ENCODE measurements at regions not wholly inside any gene's neighbourhood (a gene's known extent, or its start where the extent isn't known, plus 50 kb on each side); places are given as distances from the start of the nearest gene placed in this dataset.

DNA sequence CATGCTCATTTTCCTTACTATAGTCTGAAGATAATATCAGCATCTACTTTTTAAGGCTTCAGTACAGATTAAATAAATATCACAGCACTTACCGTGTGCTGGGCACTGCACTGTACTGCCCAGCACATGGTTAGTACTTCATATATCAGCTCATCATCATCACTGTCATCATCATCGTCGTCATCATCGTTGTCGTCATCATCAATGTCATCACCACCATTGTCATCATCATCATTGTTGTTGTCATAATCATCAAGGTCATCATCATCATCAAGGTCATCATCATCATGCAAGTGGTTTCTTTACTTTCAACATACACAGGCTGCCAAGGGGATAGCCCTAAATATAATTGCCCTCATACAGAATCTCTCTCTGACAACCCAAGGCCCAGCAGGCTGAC, 275.1 kb downstream of the ABCC12 start:
- ATAC-seq (no peak), DNase-seq (no peak)
- Histone ChIP-seq H3K4me1 (no peaks in the 10 kb centered on the region), H3K4me3 (no peak overlapping the region), H3K9me3 (no peaks in the 10 kb centered on the region), H3K27me3 (ENCODE audit: low read depth) (no peaks in the 10 kb centered on the region), H3K36me3 (no peaks in the 10 kb centered on the region), H3K27ac (no peak overlapping the region)
- TF ChIP-seq, protein P1, sequence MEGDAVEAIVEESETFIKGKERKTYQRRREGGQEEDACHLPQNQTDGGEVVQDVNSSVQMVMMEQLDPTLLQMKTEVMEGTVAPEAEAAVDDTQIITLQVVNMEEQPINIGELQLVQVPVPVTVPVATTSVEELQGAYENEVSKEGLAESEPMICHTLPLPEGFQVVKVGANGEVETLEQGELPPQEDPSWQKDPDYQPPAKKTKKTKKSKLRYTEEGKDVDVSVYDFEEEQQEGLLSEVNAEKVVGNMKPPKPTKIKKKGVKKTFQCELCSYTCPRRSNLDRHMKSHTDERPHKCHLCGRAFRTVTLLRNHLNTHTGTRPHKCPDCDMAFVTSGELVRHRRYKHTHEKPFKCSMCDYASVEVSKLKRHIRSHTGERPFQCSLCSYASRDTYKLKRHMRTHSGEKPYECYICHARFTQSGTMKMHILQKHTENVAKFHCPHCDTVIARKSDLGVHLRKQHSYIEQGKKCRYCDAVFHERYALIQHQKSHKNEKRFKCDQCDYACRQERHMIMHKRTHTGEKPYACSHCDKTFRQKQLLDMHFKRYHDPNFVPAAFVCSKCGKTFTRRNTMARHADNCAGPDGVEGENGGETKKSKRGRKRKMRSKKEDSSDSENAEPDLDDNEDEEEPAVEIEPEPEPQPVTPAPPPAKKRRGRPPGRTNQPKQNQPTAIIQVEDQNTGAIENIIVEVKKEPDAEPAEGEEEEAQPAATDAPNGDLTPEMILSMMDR (IDR thresholded peaks at IDR 0.05): no peak
- intact Hi-C loops (cut with DNase I): no loop called here

DNA sequence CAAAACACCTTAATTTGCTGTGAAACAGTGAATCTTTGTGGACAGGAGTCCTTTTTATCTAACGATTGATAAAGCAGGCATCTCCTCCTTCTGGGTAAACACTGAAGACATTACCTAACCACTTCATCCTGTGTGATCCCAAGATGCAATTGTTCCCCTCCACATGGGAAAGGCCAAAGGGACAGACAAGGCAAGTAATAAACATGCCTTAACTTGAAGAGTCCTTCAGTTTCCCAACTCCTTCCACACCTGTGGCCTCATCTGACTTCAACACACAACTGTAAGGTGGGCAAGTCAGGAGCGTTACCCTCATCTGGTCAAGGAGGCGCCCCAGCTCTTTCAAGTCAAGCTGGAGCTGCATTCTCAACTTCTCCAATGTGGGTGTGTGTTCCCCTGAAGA, 278.6 kb downstream of the ABCC12 start:
- H3K36me3 ChIP-seq: no peaks in the 10 kb centered on the region
- TF ChIP-seq, protein P1 (IDR thresholded peaks at IDR 0.05): no peak
- H3K27ac ChIP-seq: no peak overlapping the region
- no peak for DNase-seq
- H3K9me3 ChIP-seq: no peaks in the 10 kb centered on the region
- no peak overlapping the region for H3K4me3 ChIP-seq
- no peaks in the 10 kb centered on the region for H3K4me1 ChIP-seq
- intact Hi-C loops (cut with DNase I): no loop called here
- no peaks in the 10 kb centered on the region for H3K27me3 ChIP-seq (ENCODE audit: low read depth)
- ATAC-seq: no peak

DNA sequence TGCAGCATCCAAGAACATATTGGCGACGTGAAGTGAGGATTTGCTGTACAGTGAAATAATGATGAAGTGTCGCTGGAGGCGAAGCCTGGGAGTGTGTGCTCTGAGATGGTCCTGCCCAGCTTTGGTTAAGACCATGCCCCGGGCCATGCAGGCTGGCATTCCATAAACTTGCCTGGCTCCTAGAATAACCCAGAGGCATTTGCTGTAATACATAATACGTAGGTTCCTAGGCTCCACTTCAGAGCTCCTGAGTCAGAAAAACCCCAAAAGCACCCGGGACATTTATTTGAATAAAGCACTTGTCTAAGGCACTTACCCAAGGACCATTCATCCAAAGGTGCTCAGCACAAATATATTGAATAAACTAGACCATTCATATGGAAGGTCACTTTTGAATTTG, 279.3 kb downstream of the ABCC12 start:
- no peaks in the 10 kb centered on the region for H3K9me3 ChIP-seq
- H3K36me3 ChIP-seq: no peaks in the 10 kb centered on the region
- H3K27ac ChIP-seq: no peak overlapping the region
- H3K27me3 ChIP-seq (ENCODE audit: low read depth): no peaks in the 10 kb centered on the region
- H3K4me3 ChIP-seq: no peak overlapping the region
- H3K4me1 ChIP-seq: no peaks in the 10 kb centered on the region
- ATAC-seq (peak; percentile 44 to 67), DNase-seq (no peak)
- intact Hi-C loops (cut with DNase I): no loop called here
- TF ChIP-seq, protein P1 (IDR thresholded peaks at IDR 0.05): no peak

DNA sequence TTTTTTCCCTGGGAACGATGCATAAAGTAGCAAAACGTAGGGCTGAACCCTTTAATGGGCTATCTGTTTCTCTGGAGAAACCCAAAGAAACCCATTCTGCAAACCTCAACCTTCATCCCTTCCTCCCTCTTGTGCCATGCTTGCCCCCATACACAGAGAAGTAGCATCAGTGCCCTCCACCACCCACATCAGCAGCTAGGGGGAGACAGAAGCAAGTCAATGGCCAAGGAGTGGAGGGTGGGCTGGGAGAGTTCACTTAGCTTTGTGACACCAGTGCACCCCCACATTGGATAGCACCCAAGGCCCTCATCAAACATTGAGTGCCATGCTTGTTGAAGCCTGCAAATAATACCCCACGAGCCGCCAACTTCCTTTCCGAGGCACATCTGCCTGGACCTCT, 282.4 kb downstream of the ABCC12 start:
- Histone ChIP-seq H3K4me1 (no peaks in the 10 kb centered on the region), H3K27me3 (ENCODE audit: low read depth) (no peaks in the 10 kb centered on the region), H3K4me3 (no peak overlapping the region), H3K36me3 (no peaks in the 10 kb centered on the region), H3K9me3 (no peaks in the 10 kb centered on the region), H3K27ac (no peak overlapping the region)
- intact Hi-C loops (cut with DNase I): no loop called here
- no peak for ATAC-seq
- TF ChIP-seq, protein P1 (IDR thresholded peaks at IDR 0.05): no peak
- DNase-seq: no peak

DNA sequence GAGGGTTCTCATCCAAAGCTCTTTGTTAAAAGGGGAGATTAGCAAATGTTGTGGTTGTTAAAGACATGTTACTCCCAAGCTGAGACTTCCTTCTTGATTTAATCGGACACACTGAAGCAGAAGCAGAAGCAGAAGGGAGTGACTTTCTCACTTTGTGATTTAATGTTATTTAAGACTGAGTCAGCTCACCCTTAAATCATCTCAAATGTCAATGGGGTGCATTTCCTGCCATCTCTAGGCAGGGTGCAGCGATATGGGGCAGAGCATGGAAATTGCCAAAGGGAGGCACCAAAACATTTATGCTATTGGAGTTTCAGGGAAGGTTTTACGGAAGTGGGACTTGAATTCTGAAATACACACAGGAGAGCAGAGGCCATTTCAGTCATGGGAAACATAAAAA, 283.6 kb downstream of the ABCC12 start:
- no peaks in the 10 kb centered on the region for H3K27me3 ChIP-seq (ENCODE audit: low read depth)
- no peaks in the 10 kb centered on the region for H3K4me1 ChIP-seq
- no peak overlapping the region for H3K27ac ChIP-seq
- no peak for DNase-seq
- no peaks in the 10 kb centered on the region for H3K9me3 ChIP-seq
- TF ChIP-seq, protein P1 (IDR thresholded peaks at IDR 0.05): no peak
- no peak for ATAC-seq
- H3K4me3 ChIP-seq: no peak overlapping the region
- no peaks in the 10 kb centered on the region for H3K36me3 ChIP-seq
- intact Hi-C loops (cut with DNase I): no loop called here

DNA sequence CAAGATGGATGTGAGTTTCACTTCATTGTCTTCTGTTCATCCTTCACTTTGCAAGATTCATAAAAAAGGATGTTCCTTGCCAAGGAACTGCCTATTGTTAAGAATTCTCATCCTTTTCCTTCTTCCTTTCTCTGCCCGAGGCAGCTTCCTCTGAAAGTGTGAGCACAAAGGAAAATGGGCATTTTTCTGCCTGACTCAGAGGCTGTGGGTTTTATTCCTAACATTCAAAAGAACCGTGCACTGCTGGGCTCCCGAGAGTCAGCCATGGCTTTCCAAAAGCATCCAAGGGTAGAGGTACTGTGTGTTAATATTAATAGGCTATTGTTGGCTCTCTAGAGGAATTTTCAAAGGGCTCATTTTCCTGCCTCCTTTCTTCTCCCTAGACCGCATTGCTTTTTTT, 289.4 kb downstream of the ABCC12 start:
- Histone ChIP-seq H3K4me3 (no peak overlapping the region), H3K27me3 (ENCODE audit: low read depth) (no peaks in the 10 kb centered on the region), H3K27ac (no peak overlapping the region), H3K36me3 (no peaks in the 10 kb centered on the region), H3K4me1 (peaks cover 5% of the 10 kb centered on the region), H3K9me3 (no peaks in the 10 kb centered on the region)
- intact Hi-C loops (cut with DNase I): no loop called here
- DNase-seq (no peak), ATAC-seq (no peak)
- TF ChIP-seq, protein P1 (IDR thresholded peaks at IDR 0.05): no peak
